HG02840 (cell line): ENCODE measurements at regions not wholly inside any gene's neighbourhood (a gene's known extent, or its start where the extent isn't known, plus 50 kb on each side); places are given as distances from the start of the nearest gene placed in this dataset.

Source experiments
- ATAC-seq: cut with Tn5 transposase; IDR thresholded peaks from one replicate; pipeline ENCODE4 v1.9.1; 2021; ENCODE audit warnings: mild to moderate bottlenecking, moderate library complexity, moderate number of reproducible peaks; ENCODE audit not compliant: unreplicated experiment, low FRiP score

DNA sequence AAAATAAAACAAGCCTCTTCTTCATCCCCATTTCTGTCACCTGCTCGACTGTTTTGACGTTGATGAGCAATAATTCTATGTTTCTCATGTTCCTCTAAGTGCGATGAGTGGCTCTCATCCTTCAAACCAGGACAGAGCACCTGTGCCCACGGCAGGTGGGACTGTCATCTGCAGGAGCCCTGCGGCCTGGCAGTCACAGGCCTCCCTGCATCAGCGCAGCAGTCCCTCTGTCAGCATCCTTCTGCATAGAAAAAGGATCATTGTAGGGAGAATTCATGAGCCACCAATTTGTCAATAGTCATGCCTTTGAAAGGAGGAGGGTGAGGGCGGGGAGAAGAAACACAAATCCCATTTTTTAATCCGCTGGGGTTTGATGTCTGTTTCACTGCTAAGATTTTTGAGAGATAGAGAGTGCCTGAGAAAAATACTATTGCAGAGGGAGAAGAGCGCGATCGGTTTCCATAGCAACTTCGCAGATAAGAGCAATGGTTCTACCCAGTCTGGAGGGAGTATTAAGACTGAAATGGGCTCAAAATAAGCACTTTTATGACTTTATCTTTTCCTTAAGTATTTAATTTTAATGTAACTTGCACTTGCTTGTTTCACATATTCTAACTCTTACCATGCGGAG lies 234.3 kb upstream of the NCKAP5 start:
- ATAC-seq = no peak

DNA sequence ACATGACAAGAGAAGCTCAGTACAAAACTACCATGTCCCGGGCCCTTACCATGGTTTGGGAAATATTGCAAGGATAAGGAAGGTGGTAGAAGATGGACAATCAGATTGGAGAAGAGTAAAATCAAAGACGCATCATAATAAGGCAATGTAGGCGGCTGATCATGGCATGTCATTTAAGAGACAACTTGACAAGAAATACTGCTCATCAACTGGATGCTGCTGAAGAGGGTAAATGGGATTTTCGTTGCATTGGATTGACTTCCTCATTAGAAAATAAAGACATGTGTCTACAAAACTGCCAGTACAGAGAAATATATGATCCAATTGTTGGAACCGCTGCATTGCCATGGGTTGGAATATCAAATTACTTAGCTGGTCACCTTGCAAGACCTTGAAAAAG lies 238.3 kb upstream of the NCKAP5 start:
- no peak for ATAC-seq

DNA sequence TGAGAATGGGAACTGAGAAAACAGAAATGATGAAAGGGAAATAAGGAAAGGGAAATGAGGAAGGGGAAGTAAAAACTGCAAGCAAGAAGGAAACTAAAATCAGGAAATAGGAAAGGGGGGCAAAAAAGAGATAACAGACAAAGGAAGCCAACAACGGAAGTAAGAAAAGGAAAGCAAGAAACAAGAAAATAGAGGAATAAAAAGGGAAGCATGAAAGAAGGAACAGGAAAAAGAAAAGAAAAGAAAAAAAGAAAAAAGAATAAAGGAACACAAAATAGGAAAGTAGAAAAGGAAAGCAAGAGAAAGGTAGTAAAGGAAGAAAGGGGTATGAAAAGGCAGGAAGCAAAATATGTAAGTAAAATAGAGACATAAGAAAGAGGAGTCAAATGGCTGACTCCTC lies 241.2 kb upstream of the NCKAP5 start:
- ATAC-seq = no peak

DNA sequence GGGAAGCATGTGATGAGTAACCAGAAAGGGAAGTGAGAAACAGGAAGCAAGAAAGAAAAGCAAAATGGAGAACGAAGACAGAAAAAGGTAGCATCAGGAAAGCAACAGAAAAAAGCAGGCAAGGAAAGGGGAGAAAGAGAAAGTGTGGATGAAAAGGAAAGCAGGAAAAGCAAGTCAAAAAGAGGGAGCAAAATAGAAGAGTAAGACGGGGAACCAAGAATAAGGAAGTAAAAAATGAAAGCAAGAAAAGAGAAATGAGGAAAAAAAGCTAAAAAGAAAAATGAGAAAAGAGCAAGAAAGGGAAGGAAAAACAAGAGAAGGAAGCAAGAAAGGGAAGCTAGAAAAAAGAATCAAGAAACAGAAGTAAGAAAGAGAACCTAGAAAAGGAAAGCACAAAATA lies 242.3 kb upstream of the NCKAP5 start:
- ATAC-seq = no peak

DNA sequence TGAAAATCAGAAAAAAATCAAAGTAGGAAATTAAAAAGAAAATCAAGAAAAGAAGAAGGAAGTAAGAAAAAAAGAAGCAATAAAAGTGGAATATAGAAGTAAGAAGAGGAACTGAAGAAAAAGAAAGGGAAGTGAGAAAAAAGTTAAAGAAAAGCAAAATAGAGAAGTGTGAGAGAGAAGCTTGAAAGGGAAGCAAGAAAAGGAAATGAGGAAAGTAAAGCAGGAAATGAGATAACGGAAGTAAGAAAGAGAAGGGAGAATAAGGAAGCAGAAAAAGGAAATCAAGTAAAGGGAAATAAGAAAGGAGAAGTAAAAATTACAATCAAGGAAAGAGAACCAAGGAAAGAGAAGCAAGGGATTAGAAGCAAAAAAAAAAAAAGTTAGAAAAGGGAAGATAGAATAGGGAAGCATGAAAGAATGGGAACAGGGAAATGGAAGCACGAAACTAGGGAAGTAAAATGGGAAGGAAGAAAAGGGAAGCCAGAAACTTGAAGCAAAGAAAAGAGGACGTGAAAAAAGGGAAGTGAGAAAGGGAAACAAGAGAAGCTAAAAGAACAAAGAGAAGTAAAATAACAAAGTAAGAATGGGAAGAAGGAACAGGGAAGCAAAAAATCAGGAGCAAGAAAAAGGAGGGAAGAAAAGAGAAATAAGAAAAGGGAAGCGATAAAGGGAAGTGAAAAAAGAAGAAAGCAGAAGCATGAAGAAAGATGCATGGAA lies 243.3 kb upstream of the NCKAP5 start:
- no peak for ATAC-seq

DNA sequence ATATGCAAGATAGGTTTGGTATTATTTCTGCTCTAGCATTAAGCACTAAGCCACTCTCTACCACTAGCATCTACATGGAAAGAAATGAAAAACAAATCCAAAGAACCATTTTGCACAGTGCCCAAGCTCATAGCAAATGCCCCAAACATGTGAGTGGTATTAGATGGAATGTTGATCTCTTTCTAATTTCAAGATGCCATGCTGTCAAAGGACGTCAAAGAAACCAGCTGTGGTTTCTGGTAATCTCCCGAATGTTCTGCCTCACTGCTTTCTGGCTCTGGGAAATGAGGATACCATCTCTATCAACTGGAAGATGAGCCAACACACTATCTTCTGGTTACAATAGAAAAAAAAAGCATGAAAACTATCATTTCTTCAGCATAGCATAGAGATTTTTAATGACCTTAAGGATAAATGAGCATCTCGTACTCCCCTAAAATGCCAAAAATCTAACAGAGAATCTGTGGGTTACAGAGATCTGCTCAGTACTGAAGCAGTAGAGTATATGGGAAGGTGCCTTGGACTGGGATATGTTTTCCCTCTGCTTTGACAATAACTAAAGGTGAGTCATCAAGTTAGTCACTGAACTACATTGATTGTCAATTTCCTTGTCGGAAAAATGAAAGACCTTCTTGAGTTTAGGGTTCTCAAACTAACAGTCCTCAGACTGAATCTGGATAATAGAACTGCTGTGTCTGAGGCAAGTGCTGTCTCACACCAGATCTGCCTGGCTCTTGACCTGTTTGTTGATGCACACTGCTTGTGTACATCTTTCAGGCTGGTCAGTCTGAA lies 244.8 kb upstream of the NCKAP5 start:
- ATAC-seq = no peak

DNA sequence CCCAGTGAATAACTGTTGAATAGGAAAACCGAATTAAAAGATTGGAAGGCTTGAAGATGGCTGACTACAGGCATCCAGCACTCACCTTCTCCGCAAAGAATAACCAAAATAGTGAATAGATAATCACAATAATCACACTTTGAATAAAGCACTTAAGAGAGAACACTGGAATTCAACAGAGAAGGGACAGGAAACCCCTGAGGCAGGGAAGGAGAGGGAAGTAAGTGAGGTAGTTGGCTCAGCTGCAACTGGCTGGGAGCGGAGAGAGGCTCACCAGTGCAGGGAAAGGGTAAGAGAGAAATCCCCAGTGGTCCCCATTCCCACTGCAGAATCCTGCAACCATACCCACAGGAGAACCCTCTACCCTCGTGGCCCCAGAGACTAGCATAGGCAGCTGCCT lies 246.6 kb upstream of the NCKAP5 start:
- ATAC-seq = no peak

DNA sequence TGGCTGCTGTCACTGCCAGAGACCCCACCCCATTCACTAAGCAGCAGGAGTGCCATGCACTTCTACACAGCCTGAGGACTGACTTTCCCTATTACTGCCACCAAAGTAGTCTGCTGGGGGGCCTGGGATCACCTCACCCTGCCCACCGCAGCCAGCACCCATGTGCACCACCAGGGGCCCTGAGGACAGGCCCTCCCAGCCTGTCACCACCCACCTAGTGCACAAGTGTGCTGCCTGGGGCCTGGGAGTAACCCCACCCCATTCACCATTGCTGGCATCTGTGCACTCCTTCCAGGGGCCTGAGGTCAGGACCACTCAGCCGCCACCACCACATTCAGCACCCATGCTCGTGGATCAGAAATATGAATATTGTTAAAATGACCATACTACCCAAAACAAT lies 247.8 kb upstream of the NCKAP5 start:
- ATAC-seq = no peak

DNA sequence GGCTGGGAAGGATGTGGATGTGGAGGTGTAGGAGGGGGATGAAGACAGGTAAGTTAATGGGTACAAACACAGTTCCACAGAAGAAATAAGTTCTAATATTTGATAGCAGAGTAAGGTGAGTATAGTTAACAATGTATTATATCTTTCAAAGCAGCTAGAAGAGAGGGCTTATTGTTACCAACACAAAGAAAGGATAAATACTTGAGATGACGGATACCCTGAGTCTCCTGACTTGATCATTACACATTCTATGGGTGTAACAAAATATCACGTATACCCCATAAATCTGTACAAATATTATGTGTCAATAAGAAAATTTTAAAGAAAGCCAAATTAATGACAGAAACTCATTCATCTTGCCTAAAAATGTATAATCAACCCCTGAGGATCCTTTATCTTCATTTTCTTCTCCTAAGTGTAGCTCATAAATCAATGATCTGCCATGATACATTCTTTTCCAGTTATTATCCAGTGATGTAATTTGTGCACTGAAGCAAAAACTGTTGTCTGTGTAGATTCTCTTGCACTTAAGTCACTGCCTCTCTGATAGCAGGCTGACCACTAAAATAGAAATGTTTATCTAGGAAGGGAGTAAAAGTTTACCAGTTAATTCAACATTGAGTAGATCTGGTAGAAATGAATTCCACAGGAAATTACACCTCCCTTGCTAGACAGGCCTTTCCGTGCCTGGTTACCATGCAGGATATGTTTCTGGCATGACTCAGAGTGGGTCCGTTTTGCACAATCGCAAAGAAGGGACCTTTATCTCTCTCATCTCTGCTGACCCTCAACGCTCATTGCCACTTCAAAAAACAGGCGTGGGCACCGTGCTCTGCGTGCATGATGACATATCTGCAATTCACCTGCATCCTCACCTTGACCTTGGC lies 249.7 kb upstream of the NCKAP5 start:
- ATAC-seq = no peak

DNA sequence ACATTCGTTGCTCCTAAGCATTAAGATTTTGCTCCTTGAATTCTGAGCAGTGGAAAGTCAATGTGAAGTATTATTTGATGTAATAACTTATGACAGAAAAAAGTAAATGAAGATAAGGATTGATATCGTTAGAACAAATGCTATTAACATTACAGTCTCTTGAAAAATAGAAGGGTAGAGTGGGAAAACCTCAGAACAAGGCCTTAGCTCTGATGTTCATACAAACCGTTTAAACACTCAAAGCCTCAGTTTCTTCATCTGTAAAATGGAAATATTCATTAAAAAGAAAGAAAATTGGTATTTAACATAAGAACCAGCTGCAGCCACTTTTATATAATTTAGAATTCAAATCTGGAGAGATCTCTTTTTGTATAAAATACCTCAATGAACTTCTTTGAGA lies 250.4 kb upstream of the NCKAP5 start:
- no peak for ATAC-seq

DNA sequence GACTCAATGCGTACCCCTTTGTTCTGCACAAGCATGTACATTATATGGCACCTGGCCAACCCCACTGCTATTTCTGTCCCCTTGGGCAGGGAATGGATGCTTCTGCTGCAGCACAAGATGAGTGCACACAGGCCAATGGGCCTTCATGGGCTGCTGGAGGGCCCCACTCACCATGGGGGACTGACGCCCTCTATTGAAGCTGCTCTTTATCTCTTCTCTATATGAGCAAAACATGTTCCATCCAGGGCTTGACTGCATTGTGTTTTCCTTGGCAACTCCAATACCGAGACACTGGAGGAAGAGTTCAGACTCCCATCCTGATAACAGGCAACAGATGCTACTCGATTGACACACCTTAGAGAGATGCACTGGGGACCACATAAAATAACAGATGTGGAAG lies 251.6 kb upstream of the NCKAP5 start:
- ATAC-seq = no peak

DNA sequence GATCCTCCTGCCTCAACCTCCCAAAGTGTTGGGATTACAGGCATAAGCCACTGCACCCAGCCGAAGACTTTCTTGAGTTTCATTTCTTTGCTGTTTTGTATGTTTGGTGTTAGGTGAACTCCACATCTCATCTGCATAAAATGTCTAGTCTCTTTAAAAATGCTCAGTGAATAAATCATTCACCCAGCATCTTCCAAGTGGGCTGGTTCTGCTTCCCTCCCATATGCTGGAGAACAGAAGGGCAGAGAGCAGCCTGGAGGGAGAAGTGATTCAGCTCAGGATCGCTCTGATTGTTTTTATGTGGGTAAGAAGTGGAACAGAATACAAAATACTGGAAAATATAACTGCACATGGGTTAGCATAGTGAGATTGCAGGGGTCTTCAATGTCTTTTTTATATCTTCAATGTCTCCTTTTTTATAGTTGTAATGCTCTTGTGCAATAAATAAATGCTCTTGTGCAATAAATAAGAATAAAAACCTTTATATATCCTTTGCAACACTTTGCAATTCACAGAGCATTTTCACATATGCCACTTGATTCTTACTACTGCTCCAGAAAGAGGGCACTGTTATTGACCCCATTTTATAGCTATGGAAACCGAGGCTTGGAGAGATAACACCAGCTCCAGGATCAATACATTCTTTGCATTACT lies 253.0 kb upstream of the NCKAP5 start:
- no peak for ATAC-seq

DNA sequence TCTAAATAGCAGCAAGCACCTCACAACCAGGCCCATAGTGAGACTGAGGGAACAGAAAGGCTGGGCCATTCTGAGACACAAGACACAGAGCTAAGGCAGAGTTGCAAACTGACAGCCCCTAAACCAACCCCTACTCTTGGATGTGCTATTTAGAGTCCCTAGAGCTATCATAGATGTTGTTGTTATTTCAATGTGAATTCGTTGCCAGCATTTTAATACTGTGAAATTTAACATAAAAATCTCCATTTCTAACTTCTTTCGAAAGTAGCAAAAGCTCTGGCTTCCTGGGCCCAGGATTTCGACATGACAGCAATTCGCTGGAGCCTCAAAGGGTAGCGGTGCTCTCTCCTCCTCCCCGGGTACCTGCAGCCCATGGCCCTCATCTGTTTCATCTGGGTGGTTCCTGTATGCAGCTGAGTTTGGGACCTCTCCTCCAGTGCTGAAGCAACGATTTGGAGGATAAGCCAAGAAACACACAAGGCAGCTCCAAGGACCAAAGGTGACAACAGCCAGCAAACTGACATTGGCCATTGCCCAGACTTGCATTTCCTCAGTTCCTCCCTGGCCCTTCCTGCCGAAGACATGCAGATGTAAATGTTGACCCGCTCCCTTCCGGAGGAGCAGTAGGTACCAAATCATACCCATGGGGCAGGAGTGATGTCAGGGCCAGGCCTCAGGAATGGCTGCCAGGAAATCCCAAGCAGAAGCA lies 254.4 kb upstream of the NCKAP5 start:
- ATAC-seq = no peak

DNA sequence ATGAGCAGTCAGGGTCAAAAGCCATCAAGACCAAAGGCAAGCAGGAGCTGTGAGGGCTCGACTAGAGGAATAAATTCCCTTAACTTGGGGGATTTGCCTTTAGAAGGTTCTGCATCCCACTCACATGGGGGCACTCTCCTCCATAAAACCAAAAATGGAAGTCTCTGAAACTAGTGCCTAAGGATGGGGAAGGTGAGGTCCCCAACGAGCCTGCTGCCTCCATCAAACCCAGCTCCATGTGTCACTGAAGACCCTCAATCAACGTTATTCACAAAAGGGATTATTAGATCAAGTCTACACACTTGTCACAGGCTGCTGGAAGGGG lies 254.9 kb upstream of the NCKAP5 start:
- no peak for ATAC-seq

DNA sequence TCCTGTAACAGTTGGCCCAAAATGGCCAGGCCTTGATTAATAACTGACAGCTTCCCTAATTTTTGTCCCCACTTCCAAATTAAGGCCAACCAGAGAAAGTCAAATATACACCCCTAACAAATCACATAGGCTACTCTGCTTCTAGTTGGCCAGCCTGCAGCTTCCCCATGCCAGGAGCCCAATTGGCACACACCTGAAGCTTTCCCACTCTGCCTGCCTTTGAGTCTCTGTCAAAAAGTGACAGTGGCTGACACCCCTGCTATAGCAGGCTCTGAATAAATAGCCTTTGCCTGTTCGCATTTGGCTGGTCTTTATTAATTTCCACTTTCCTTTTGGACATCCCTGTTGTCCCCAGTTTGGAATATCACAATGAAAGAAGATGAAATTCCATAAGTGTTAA lies 256.6 kb upstream of the NCKAP5 start:
- no peak for ATAC-seq

DNA sequence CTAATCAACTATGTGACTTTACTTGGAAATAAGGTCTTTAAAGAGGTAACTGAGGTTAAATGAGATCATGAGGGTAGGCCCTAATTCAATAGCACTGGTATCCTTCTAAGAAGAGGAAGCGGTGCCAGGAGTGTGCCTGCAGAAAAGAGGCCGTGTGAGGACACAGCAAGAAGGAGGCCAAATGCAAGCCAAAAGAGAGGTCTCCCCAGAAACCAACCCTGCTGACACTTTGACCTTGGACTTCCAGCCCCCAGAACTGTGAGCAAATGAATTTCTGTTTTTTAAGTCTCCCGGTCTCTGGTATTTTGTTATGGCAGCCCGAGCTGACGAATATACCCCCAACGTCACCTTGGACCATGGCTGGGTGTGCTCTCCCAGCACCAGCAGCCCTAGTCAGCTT lies 257.5 kb upstream of the NCKAP5 start:
- no peak for ATAC-seq

DNA sequence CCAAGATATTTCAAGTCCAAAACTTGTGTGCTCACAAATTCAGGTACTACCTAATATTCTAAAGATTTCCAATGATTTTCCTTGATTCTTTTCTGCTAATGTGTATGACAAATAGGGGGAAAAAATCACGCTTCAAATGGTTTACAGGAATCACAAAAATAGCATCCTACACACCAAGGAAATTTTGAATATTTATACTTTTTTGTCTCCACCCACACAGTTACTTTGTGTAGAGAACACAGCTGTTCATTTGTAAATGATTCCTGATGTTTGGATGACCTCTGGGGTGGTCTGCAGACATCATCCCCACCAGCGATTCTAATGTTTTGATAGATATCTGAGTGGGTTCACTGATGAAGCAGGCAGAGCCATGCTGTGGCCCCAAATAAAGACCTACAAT lies 260.6 kb upstream of the NCKAP5 start:
- ATAC-seq = no peak

DNA sequence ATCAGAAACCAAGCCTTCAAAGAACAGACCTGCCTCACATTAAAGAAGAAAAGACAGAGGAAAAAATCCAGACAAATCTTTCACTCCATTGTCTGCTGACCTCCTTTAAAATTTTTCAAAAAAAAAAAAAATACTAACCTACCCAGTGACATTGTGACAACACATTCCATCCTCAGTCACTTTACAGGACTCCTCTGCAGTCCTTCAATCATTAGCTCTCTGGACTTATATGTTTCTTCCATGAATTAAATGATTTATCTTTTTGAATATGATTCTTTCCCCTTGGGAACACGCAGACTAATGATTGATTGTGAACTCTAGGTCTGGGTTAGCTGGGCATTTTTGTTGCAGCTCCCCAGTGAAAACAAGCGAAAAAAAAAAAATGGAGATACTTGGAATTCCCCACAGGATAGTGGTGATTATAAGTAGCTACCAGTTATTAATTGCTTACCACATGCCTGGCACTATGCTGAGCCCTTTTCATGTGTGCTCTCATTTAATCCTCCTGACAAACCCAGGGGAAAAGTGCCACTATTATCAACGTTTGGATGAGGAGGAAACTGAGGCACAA lies 261.3 kb upstream of the NCKAP5 start:
- ATAC-seq = no peak

DNA sequence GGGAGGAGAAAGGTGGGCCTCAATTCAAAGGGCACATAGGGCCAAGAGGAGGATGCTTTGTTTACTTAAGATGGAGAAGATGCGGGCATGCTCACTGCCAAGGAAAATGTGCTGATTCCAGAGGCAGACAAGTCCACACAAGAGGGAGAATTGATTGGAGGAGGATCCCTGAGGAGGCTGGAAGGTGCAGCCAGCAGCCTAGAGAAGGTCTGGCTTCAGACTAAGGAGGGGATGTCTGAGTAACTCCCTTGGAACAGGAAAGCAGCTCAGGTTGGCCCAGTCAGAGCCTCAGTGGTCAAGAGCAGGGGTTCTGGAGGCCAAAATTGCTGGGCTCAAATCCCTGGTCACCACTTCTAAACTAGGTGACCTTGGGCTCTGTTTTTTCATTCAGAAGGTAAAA lies 265.5 kb upstream of the NCKAP5 start:
- no peak for ATAC-seq
